ENCODE measurements at regions not wholly inside any gene's neighbourhood (a gene's known extent, or its start where the extent isn't known, plus 50 kb on each side); places are given as distances from the start of the nearest gene placed in this dataset.

- Histone ChIP-seq H3K9me3 (ENCODE audit: insufficient read depth, low read length) (no peaks in the 10 kb centered on the region), H3K9ac (ENCODE audit: insufficient read length, low read depth) (no peak overlapping the region), H3K27me3 (ENCODE audit: insufficient read depth, insufficient read length) (no peaks in the 10 kb centered on the region), H3K36me3 (ENCODE audit: insufficient read depth, insufficient read length, low read length) (peaks cover 62% of the 10 kb centered on the region), H3K4me1 (ENCODE audit: insufficient read depth, insufficient read length) (peaks cover 2% of the 10 kb centered on the region), H3K4me3 (ENCODE audit: insufficient read length, low read depth) (no peak overlapping the region)
- TF ChIP-seq ZNF274 (IDR thresholded peaks at IDR 0.05; ENCODE audit: low read depth, low read length) (no peak), SUZ12 (IDR thresholded peaks at IDR 0.05; ENCODE audit: extremely low read depth, insufficient read depth, insufficient read length) (no peak), YY1 (IDR thresholded peaks at IDR 0.05; ENCODE audit: insufficient read depth, insufficient read length) (no peak)
- DNase-seq (ENCODE audit: low read depth, low spot score) = no peak
Measured at GRCh38 chr19:5268801-5269200, 71.8 kb downstream of the PTPRS start.

GRCh38 chr19:5265260-5265659 is 75.4 kb downstream of the PTPRS start:
- TF ChIP-seq YY1 (IDR thresholded peaks at IDR 0.05; ENCODE audit: insufficient read depth, insufficient read length) (no peak), ZNF274 (IDR thresholded peaks at IDR 0.05; ENCODE audit: low read depth, low read length) (no peak), SUZ12 (IDR thresholded peaks at IDR 0.05; ENCODE audit: extremely low read depth, insufficient read depth, insufficient read length) (no peak)
- peaks cover 63% of the 10 kb centered on the region for H3K36me3 ChIP-seq (ENCODE audit: insufficient read depth, insufficient read length, low read length)
- peaks cover 12% of the 10 kb centered on the region for H3K4me1 ChIP-seq (ENCODE audit: insufficient read depth, insufficient read length)
- no peak overlapping the region for H3K9ac ChIP-seq (ENCODE audit: insufficient read length, low read depth)
- no peaks in the 10 kb centered on the region for H3K9me3 ChIP-seq (ENCODE audit: insufficient read depth, low read length)
- no peak overlapping the region for H3K4me3 ChIP-seq (ENCODE audit: insufficient read length, low read depth)
- no peaks in the 10 kb centered on the region for H3K27me3 ChIP-seq (ENCODE audit: insufficient read depth, insufficient read length)
- DNase-seq (ENCODE audit: low read depth, low spot score) = no peak

GRCh38 chr19:5264453-5264852 is 76.2 kb downstream of the PTPRS start:
- H3K27me3 ChIP-seq (ENCODE audit: insufficient read depth, insufficient read length) = no peaks in the 10 kb centered on the region
- H3K36me3 ChIP-seq (ENCODE audit: insufficient read depth, insufficient read length, low read length) = peaks cover 69% of the 10 kb centered on the region
- H3K9ac ChIP-seq (ENCODE audit: insufficient read length, low read depth) = no peak overlapping the region
- no peak overlapping the region for H3K4me3 ChIP-seq (ENCODE audit: insufficient read length, low read depth)
- no peaks in the 10 kb centered on the region for H3K9me3 ChIP-seq (ENCODE audit: insufficient read depth, low read length)
- no peak for TF ChIP-seq SUZ12 (IDR thresholded peaks at IDR 0.05; ENCODE audit: extremely low read depth, insufficient read depth, insufficient read length)
- TF ChIP-seq YY1 (IDR thresholded peaks at IDR 0.05; ENCODE audit: insufficient read depth, insufficient read length) = no peak
- no peak for TF ChIP-seq ZNF274 (IDR thresholded peaks at IDR 0.05; ENCODE audit: low read depth, low read length)
- no peak for DNase-seq (ENCODE audit: low read depth, low spot score)
- H3K4me1 ChIP-seq (ENCODE audit: insufficient read depth, insufficient read length) = peaks cover 12% of the 10 kb centered on the region

GRCh38 chr19:5263615-5264014 is 77.0 kb downstream of the PTPRS start:
- Histone ChIP-seq H3K9me3 (ENCODE audit: insufficient read depth, low read length) (no peaks in the 10 kb centered on the region), H3K9ac (ENCODE audit: insufficient read length, low read depth) (no peak overlapping the region), H3K4me1 (ENCODE audit: insufficient read depth, insufficient read length) (peaks cover 11% of the 10 kb centered on the region), H3K36me3 (ENCODE audit: insufficient read depth, insufficient read length, low read length) (peaks cover 62% of the 10 kb centered on the region), H3K4me3 (ENCODE audit: insufficient read length, low read depth) (no peak overlapping the region), H3K27me3 (ENCODE audit: insufficient read depth, insufficient read length) (no peaks in the 10 kb centered on the region)
- DNase-seq (ENCODE audit: low read depth, low spot score) = no peak
- TF ChIP-seq ZNF274 (IDR thresholded peaks at IDR 0.05; ENCODE audit: low read depth, low read length) (no peak), SUZ12 (IDR thresholded peaks at IDR 0.05; ENCODE audit: extremely low read depth, insufficient read depth, insufficient read length) (no peak), YY1 (IDR thresholded peaks at IDR 0.05; ENCODE audit: insufficient read depth, insufficient read length) (no peak)

- DNase-seq (ENCODE audit: low read depth, low spot score) = no peak
- peaks cover 10% of the 10 kb centered on the region for H3K4me1 ChIP-seq (ENCODE audit: insufficient read depth, insufficient read length)
- no peaks in the 10 kb centered on the region for H3K9me3 ChIP-seq (ENCODE audit: insufficient read depth, low read length)
- H3K36me3 ChIP-seq (ENCODE audit: insufficient read depth, insufficient read length, low read length) = peaks cover 66% of the 10 kb centered on the region
- no peaks in the 10 kb centered on the region for H3K27me3 ChIP-seq (ENCODE audit: insufficient read depth, insufficient read length)
- no peak overlapping the region for H3K4me3 ChIP-seq (ENCODE audit: insufficient read length, low read depth)
- H3K9ac ChIP-seq (ENCODE audit: insufficient read length, low read depth) = no peak overlapping the region
- TF ChIP-seq ZNF274 (IDR thresholded peaks at IDR 0.05; ENCODE audit: low read depth, low read length) (no peak), YY1 (IDR thresholded peaks at IDR 0.05; ENCODE audit: insufficient read depth, insufficient read length) (no peak), SUZ12 (IDR thresholded peaks at IDR 0.05; ENCODE audit: extremely low read depth, insufficient read depth, insufficient read length) (no peak)
Measured at GRCh38 chr19:5262721-5263120, 77.9 kb downstream of the PTPRS start.

- H3K9ac ChIP-seq (ENCODE audit: insufficient read length, low read depth) = no peak overlapping the region
- peaks cover 75% of the 10 kb centered on the region for H3K36me3 ChIP-seq (ENCODE audit: insufficient read depth, insufficient read length, low read length)
Measured at GRCh38 chr19:5261156-5261890, 79.3 kb downstream of the PTPRS start.

GRCh38 chr19:5260381-5260967 is 80.1 kb downstream of the PTPRS start:
- no peak for TF ChIP-seq YY1 (IDR thresholded peaks at IDR 0.05; ENCODE audit: insufficient read depth, insufficient read length)
- TF ChIP-seq ZNF274 (IDR thresholded peaks at IDR 0.05; ENCODE audit: low read depth, low read length) = no peak
- no peak for TF ChIP-seq SUZ12 (IDR thresholded peaks at IDR 0.05; ENCODE audit: extremely low read depth, insufficient read depth, insufficient read length)
- Histone ChIP-seq H3K9me3 (ENCODE audit: insufficient read depth, low read length) (0 out of 2 replicates have a peak, but pooled peaks cover 11% of the 10 kb centered on the region), H3K27me3 (ENCODE audit: insufficient read depth, insufficient read length) (no peaks in the 10 kb centered on the region), H3K4me3 (ENCODE audit: insufficient read length, low read depth) (no peak overlapping the region), H3K9ac (ENCODE audit: insufficient read length, low read depth) (no peak overlapping the region), H3K36me3 (ENCODE audit: insufficient read depth, insufficient read length, low read length) (peaks cover 81% of the 10 kb centered on the region), H3K4me1 (ENCODE audit: insufficient read depth, insufficient read length) (peaks cover 10% of the 10 kb centered on the region)
- DNase-seq (ENCODE audit: low read depth, low spot score) = no peak

More at GRCh38 chr19:5261156-5261890, 79.3 kb downstream of the PTPRS start:
- DNase-seq (ENCODE audit: low read depth, low spot score) = no peak
- TF ChIP-seq ZNF274 (IDR thresholded peaks at IDR 0.05; ENCODE audit: low read depth, low read length) (no peak), YY1 (IDR thresholded peaks at IDR 0.05; ENCODE audit: insufficient read depth, insufficient read length) (no peak), SUZ12 (IDR thresholded peaks at IDR 0.05; ENCODE audit: extremely low read depth, insufficient read depth, insufficient read length) (no peak)
- Histone ChIP-seq H3K27me3 (ENCODE audit: insufficient read depth, insufficient read length) (no peaks in the 10 kb centered on the region), H3K9me3 (ENCODE audit: insufficient read depth, low read length) (0 out of 2 replicates have a peak, but pooled peaks cover 3% of the 10 kb centered on the region), H3K4me1 (ENCODE audit: insufficient read depth, insufficient read length) (peaks cover 10% of the 10 kb centered on the region), H3K4me3 (ENCODE audit: insufficient read length, low read depth) (no peak overlapping the region)
